ENCODE measurements at regions not wholly inside any gene's neighbourhood (a gene's known extent, or its start where the extent isn't known, plus 50 kb on each side); places are given as distances from the start of the nearest gene placed in this dataset.
"Not testable (repeated sequence)": the region's sequence is repeated elsewhere in the genome, so short reads cannot be mapped to it uniquely, and the experiment has no call there.

DNA sequence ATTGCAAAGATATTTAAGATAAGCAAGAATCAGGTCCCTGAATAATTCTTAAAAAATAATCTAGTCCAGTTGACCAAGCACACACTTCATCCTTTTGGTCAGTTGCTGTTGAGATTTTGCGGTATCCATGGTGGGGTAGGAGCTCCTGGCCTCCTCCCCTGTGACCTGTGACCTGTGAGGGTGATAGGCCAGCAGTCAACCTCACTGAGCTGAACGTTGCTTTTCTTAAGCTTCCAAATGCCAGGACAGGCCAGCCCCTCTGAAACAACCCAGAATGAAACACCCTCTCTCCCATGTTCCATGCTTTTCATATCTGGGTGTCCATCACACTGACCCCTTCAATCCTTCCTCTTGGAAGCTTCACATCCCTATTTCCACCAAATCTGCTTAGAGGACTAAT, 164.9 kb downstream of the THBS2 start:
- in situ Hi-C loops (cut with HindIII; ENCODE audit: low pct_ligation_motif_present, low pct_unique_long_range_greater_than_20kb, low sequenced_read_pairs), result no loop called here
- no peak for DNase-seq

GRCh38 chr6:169087443-169088041, 166.1 kb downstream of the THBS2 start:
- in situ Hi-C loops (cut with HindIII; ENCODE audit: low pct_ligation_motif_present, low pct_unique_long_range_greater_than_20kb, low sequenced_read_pairs), result no loop called here
- DNase-seq, result no peak

DNA sequence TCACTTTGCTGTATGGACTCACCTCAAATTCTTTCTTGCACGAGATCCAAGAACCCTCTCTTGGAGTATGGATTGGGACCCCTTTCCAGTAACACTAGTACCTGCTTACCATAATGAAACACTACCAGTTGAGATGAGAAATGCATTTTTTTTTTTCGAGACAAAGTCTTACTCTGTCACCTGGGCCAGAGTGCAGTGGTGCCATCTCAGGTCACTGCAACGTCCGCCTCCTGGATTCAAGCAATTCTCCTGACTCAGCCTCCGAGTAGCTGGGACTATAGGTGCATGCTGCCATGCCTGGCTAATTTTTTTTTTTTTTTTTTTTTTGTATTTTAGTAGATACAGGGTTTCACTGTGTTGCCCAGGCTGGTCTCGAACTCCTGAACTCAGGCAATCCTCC, 167.0 kb downstream of the THBS2 start:
- in situ Hi-C loops (cut with HindIII; ENCODE audit: low pct_ligation_motif_present, low pct_unique_long_range_greater_than_20kb, low sequenced_read_pairs); DNase-seq: not testable (repeated sequence)

GRCh38 chr6:169086020-169086419, 167.6 kb downstream of the THBS2 start:
- DNase-seq, result no peak
- in situ Hi-C loops (cut with HindIII; ENCODE audit: low pct_ligation_motif_present, low pct_unique_long_range_greater_than_20kb, low sequenced_read_pairs), result no loop called here

DNA sequence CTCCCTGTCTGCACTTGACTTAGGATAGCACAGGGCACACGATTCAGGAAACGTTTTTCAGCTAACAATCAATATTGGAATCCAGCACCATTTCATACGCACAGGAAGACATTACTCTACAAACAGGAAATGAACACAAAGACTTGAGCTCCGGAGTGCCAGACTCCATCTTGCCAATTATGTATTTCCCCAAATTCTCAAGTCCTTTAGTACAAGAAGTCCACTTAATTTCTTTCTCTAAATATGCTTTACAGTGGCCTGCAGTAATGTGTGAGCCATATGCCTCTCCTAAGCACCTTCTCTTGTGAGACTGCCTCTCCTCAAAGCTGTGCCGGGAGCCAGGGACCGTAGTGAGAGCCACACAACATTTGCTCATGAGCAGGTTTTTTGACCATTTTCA, 168.2 kb downstream of the THBS2 start:
- in situ Hi-C loops (cut with HindIII; ENCODE audit: low pct_ligation_motif_present, low pct_unique_long_range_greater_than_20kb, low sequenced_read_pairs), result no loop called here
- DNase-seq, result no peak

GRCh38 chr6:169084557-169084956, 169.1 kb downstream of the THBS2 start:
- DNase-seq; in situ Hi-C loops (cut with HindIII; ENCODE audit: low pct_ligation_motif_present, low pct_unique_long_range_greater_than_20kb, low sequenced_read_pairs): not testable (repeated sequence)

DNA sequence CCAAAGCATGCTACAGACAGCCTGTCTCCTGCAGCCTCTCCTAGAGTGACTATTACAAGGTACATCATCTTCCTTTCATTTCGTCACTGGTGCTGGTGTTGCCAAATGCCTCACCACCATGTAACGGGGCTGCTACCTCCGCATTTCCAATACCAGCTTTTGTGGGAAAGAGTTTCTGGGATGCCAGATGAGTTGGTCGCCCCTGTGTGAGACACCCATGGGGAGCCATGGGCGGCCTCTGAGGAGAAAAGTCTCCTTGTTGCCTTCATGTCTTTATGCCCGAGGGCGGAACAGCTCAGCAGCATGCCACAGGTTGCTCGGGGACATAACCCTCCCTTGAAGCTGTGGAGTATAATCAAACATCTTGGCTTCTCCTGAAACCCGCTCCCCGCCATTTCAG, 169.6 kb downstream of the THBS2 start:
- no peak for DNase-seq
- in situ Hi-C loops (cut with HindIII; ENCODE audit: low pct_ligation_motif_present, low pct_unique_long_range_greater_than_20kb, low sequenced_read_pairs), result no loop called here

DNA sequence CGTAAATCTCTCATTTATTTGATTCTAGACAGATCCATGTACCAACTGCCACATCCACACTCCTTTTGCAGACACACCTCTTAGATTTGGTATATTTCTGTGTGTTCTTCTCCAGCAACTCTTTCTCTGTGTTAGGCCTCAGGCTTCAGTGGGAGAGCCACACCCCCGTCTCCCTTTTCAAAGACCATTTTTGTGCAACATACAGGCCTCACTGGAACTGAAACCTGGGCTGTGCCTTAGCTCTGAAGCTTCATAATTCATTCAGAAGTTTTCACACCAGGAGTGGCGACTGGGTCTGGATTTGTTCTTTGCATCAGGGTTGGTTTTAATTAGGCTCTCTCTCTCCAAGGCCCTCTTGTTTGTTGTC, 170.2 kb downstream of the THBS2 start:
- in situ Hi-C loops (cut with HindIII; ENCODE audit: low pct_ligation_motif_present, low pct_unique_long_range_greater_than_20kb, low sequenced_read_pairs), result no loop called here
- DNase-seq, result no peak

- in situ Hi-C loops (cut with HindIII; ENCODE audit: low pct_ligation_motif_present, low pct_unique_long_range_greater_than_20kb, low sequenced_read_pairs), result no loop called here
- DNase-seq, result no peak
Observed at GRCh38 chr6:169082817-169083507, 170.7 kb downstream of the THBS2 start.

DNA sequence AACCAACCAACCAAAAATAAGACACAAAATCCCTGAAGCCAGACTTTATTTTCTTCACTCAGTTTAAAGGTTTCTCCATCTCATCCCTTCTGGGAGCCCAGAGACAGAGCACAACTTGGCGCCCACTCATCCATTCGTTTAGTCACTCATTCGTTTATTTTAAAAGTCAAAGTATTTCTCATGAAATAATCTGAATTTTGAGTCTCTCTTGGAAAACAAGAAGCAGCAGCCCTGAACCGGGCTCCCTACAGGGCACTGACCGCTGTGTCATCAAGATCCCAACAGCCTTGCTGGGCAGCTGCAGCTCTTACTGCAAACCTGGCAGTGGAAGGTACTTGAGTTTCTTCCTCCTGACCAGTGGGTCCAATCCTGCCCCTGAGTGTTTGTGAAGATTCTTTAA, 171.6 kb downstream of the THBS2 start:
- no peak for DNase-seq
- in situ Hi-C loops (cut with HindIII; ENCODE audit: low pct_ligation_motif_present, low pct_unique_long_range_greater_than_20kb, low sequenced_read_pairs), result no loop called here

- DNase-seq, result no peak
- in situ Hi-C loops (cut with HindIII; ENCODE audit: low pct_ligation_motif_present, low pct_unique_long_range_greater_than_20kb, low sequenced_read_pairs), result no loop called here
Observed at GRCh38 chr6:169081248-169081647, 172.4 kb downstream of the THBS2 start.

GRCh38 chr6:169079650-169080049, 174.0 kb downstream of the THBS2 start:
- in situ Hi-C loops (cut with HindIII; ENCODE audit: low pct_ligation_motif_present, low pct_unique_long_range_greater_than_20kb, low sequenced_read_pairs), result no loop called here
- DNase-seq, result no peak

- no peak for DNase-seq
- in situ Hi-C loops (cut with HindIII; ENCODE audit: low pct_ligation_motif_present, low pct_unique_long_range_greater_than_20kb, low sequenced_read_pairs), result no loop called here
Observed at GRCh38 chr6:169078399-169079145, 175.1 kb downstream of the THBS2 start.

DNA sequence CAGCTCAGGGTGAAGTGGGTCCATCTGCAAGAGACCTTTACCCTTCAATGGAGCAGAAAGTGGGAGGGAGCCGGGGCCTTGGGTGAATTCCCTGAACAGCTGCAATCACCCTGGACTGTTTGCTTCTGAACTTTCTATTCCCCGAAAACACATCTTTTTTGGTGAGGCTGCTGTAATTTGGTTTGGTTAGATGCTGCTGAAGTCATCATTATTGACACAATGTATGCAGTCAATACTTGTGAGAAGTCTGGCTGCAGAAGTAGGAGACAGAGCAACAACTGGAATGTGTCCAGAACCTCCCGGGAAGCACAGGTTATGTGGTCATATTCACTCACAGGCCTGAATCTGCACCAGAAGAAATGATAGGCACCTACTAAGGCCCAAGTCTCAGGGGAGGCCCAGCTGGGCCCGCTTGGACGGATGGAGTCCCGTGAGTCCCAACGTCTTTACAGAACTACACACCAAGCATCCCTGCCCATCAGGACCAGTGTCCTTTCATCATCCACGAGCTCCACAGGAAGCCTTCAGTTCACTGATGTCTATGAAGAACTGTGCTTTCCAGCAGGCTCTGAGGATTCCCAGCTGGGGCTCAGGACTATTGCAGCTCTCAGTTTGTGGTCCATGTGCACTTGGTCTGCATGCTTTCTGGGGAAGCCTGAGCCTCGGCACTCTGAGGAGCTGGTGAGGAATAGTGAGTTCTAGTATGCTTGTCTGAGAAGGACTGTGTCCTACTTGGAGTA, 177.6 kb downstream of the THBS2 start:
- no peak for DNase-seq
- in situ Hi-C loops (cut with HindIII; ENCODE audit: low pct_ligation_motif_present, low pct_unique_long_range_greater_than_20kb, low sequenced_read_pairs), result no loop called here

- in situ Hi-C loops (cut with HindIII; ENCODE audit: low pct_ligation_motif_present, low pct_unique_long_range_greater_than_20kb, low sequenced_read_pairs), result no loop called here
- no peak for DNase-seq
Observed at GRCh38 chr6:169075211-169075914, 178.3 kb downstream of the THBS2 start.

- DNase-seq, result no peak
- in situ Hi-C loops (cut with HindIII; ENCODE audit: low pct_ligation_motif_present, low pct_unique_long_range_greater_than_20kb, low sequenced_read_pairs), result no loop called here
Observed at GRCh38 chr6:169074526-169074925, 179.1 kb downstream of the THBS2 start.

DNA sequence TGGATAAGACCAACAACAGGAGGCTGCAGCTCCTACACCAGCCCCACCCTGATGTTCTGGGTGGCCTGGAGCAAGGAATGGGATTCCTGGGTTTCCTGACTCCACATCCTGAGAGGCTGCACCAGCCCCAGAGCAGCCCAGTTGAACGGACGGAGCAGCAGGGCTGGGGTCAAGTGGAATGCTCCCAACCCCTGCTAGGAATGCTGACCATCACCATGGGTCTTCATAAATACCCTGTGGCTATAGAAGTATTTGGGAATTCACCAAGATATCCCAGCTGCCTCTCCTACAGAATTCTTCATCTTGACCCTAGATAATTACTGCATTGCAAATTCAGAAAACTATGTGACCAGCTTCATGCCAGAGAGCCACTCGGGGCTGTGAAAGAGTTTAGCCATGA, 180.3 kb downstream of the THBS2 start:
- no peak for DNase-seq
- in situ Hi-C loops (cut with HindIII; ENCODE audit: low pct_ligation_motif_present, low pct_unique_long_range_greater_than_20kb, low sequenced_read_pairs), result no loop called here

- in situ Hi-C loops (cut with HindIII; ENCODE audit: low pct_ligation_motif_present, low pct_unique_long_range_greater_than_20kb, low sequenced_read_pairs), result no loop called here
- no peak for DNase-seq
Observed at GRCh38 chr6:169072127-169073042, 181.3 kb downstream of the THBS2 start.
